Ishikawa (cell line): ENCODE measurements at regions not wholly inside any gene's neighbourhood (a gene's known extent, or its start where the extent isn't known, plus 50 kb on each side); places are given as distances from the start of the nearest gene placed in this dataset.

Experiments used
- RAD21 ChIP-seq: IDR thresholded peaks from 2 replicates; pipeline ENCODE4 v1.6.1; 2012; ENCODE audit warnings: low read depth
- TAF1 ChIP-seq: IDR thresholded peaks from 2 replicates; pipeline ENCODE4 v1.6.1; 2012; ENCODE audit warnings: low read depth, mild to moderate bottlenecking

DNA sequence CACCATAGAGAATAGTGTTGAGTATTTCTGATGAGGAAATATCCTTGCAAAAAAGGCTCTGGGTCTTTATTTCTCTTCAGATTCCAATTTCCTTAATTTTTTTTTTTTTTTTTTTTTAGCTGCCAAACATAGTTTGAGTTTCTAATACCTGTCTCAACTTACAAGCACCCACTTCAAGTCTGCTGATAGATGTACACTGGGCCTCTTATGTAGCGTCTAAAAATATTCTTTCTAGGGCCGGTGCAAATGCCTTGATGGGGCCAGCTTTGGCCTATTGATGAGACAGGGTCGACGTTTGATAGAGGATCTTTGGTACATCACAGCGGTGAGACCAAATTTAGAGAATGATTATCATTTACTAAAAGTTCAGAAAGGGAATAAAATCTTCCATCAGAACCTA is 626.4 kb downstream of the LMO4 start:
- TF ChIP-seq TAF1 (no peak), RAD21 (no peak)
